ENCODE measurements at regions not wholly inside any gene's neighbourhood (a gene's known extent, or its start where the extent isn't known, plus 50 kb on each side); places are given as distances from the start of the nearest gene placed in this dataset.
"Not testable (repeated sequence)": the region's sequence is repeated elsewhere in the genome, so short reads cannot be mapped to it uniquely, and the experiment has no call there.

DNA sequence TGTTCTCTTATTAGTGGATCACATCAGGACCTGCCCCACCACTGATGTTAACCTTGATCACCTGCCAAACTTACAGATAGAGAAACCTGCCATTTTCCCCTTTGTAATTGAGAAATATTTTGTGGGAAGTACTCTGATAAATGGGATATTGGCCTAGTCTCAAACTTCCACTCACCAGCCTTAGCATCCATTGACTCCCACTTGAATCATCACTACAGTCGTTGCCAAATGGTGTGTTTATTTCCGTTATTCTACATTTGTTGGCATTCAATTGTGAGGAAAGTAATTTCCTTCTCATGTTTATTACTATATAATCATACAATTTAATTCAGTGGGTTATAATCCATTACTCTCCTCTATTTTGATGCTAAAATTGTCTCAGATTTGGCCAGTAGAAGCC, 156.4 kb upstream of the CXCL13 start:
- no peak overlapping the region for H3K4me3 ChIP-seq (replicated peaks; ENCODE audit: insufficient read depth, low read length)
- DNase-seq (ENCODE audit: low read depth in 1 of 2, low spot score in 1 of 2): no peak
- no peaks in the 10 kb centered on the region for H3K27me3 ChIP-seq (ENCODE audit: insufficient read depth, poor library complexity, severe bottlenecking)
- TF ChIP-seq, protein P1, sequence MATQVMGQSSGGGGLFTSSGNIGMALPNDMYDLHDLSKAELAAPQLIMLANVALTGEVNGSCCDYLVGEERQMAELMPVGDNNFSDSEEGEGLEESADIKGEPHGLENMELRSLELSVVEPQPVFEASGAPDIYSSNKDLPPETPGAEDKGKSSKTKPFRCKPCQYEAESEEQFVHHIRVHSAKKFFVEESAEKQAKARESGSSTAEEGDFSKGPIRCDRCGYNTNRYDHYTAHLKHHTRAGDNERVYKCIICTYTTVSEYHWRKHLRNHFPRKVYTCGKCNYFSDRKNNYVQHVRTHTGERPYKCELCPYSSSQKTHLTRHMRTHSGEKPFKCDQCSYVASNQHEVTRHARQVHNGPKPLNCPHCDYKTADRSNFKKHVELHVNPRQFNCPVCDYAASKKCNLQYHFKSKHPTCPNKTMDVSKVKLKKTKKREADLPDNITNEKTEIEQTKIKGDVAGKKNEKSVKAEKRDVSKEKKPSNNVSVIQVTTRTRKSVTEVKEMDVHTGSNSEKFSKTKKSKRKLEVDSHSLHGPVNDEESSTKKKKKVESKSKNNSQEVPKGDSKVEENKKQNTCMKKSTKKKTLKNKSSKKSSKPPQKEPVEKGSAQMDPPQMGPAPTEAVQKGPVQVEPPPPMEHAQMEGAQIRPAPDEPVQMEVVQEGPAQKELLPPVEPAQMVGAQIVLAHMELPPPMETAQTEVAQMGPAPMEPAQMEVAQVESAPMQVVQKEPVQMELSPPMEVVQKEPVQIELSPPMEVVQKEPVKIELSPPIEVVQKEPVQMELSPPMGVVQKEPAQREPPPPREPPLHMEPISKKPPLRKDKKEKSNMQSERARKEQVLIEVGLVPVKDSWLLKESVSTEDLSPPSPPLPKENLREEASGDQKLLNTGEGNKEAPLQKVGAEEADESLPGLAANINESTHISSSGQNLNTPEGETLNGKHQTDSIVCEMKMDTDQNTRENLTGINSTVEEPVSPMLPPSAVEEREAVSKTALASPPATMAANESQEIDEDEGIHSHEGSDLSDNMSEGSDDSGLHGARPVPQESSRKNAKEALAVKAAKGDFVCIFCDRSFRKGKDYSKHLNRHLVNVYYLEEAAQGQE (IDR thresholded peaks at IDR 0.05; ENCODE audit: insufficient replicate concordance, low read depth): no peak
- TF ChIP-seq SPI1 (IDR thresholded peaks at IDR 0.05; ENCODE audit: borderline replicate concordance, low read depth) (no peak), POLR2AphosphoS5 (IDR thresholded peaks at IDR 0.05; ENCODE audit: low read depth) (no peak), GABPA (IDR thresholded peaks at IDR 0.05; ENCODE audit: low read depth) (no peak)
- TF ChIP-seq, protein P2, sequence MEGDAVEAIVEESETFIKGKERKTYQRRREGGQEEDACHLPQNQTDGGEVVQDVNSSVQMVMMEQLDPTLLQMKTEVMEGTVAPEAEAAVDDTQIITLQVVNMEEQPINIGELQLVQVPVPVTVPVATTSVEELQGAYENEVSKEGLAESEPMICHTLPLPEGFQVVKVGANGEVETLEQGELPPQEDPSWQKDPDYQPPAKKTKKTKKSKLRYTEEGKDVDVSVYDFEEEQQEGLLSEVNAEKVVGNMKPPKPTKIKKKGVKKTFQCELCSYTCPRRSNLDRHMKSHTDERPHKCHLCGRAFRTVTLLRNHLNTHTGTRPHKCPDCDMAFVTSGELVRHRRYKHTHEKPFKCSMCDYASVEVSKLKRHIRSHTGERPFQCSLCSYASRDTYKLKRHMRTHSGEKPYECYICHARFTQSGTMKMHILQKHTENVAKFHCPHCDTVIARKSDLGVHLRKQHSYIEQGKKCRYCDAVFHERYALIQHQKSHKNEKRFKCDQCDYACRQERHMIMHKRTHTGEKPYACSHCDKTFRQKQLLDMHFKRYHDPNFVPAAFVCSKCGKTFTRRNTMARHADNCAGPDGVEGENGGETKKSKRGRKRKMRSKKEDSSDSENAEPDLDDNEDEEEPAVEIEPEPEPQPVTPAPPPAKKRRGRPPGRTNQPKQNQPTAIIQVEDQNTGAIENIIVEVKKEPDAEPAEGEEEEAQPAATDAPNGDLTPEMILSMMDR (IDR thresholded peaks at IDR 0.05; ENCODE audit: insufficient read depth, low read length): no peak
- H3K27ac ChIP-seq (replicated peaks): no peak overlapping the region

DNA sequence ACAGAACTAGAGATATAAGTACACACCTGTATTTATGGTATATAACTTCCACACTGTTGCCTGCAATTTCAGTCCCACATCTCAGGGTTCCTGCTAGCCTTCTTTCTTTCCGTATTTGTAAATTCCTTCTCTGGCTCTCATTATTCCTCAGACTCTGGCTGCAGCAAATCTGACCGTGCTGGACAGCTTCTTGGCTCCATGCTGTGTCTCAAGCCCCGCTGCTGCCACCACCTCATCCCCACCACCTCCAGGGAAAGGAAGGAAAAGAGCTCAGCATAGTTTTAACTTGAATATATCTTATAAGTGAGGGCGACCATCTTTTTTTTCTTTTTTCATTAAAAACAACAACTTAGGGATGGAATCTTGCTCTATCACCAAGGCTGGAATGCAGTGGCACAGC, 155.6 kb upstream of the CXCL13 start:
- TF ChIP-seq GABPA (IDR thresholded peaks at IDR 0.05; ENCODE audit: low read depth) (no peak), SPI1 (IDR thresholded peaks at IDR 0.05; ENCODE audit: borderline replicate concordance, low read depth) (no peak), POLR2AphosphoS5 (IDR thresholded peaks at IDR 0.05; ENCODE audit: low read depth) (no peak)
- TF ChIP-seq, protein P1 (IDR thresholded peaks at IDR 0.05; ENCODE audit: insufficient replicate concordance, low read depth): no peak
- TF ChIP-seq, protein P2 (IDR thresholded peaks at IDR 0.05; ENCODE audit: insufficient read depth, low read length): no peak
- Histone ChIP-seq H3K27ac (replicated peaks) (no peak overlapping the region), H3K27me3 (ENCODE audit: insufficient read depth, poor library complexity, severe bottlenecking) (no peaks in the 10 kb centered on the region), H3K4me3 (replicated peaks; ENCODE audit: insufficient read depth, low read length) (no peak overlapping the region)
- no peak for DNase-seq (ENCODE audit: low read depth in 1 of 2, low spot score in 1 of 2)

DNA sequence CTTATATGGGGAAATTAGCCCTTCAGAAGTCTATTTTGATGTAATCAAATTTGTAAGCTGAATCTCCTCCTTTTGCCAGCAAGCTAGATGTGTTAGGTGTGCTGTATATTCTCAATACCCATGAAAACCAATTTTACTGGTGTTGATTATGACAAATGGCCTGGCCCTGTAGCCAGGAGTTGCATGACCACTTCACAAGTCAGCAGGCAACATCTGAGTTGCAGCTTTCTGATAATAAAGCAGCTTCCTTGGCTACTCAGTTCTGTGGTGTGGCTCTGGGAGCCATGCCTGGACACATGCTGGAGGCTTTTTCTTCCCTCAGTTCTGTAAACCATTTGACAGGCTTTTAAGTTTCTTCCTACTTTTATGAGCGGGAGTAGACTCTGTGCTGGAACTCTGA, 154.1 kb upstream of the CXCL13 start:
- no peak overlapping the region for H3K4me3 ChIP-seq (replicated peaks; ENCODE audit: insufficient read depth, low read length)
- TF ChIP-seq SPI1 (IDR thresholded peaks at IDR 0.05; ENCODE audit: borderline replicate concordance, low read depth): no peak
- TF ChIP-seq POLR2AphosphoS5 (IDR thresholded peaks at IDR 0.05; ENCODE audit: low read depth): no peak
- TF ChIP-seq, protein P1 (IDR thresholded peaks at IDR 0.05; ENCODE audit: insufficient replicate concordance, low read depth): no peak
- no peak for TF ChIP-seq GABPA (IDR thresholded peaks at IDR 0.05; ENCODE audit: low read depth)
- TF ChIP-seq, protein P2 (IDR thresholded peaks at IDR 0.05; ENCODE audit: insufficient read depth, low read length): no peak
- H3K27me3 ChIP-seq (ENCODE audit: insufficient read depth, poor library complexity, severe bottlenecking): no peaks in the 10 kb centered on the region
- no peak overlapping the region for H3K27ac ChIP-seq (replicated peaks)
- DNase-seq (ENCODE audit: low read depth in 1 of 2, low spot score in 1 of 2): no peak

DNA sequence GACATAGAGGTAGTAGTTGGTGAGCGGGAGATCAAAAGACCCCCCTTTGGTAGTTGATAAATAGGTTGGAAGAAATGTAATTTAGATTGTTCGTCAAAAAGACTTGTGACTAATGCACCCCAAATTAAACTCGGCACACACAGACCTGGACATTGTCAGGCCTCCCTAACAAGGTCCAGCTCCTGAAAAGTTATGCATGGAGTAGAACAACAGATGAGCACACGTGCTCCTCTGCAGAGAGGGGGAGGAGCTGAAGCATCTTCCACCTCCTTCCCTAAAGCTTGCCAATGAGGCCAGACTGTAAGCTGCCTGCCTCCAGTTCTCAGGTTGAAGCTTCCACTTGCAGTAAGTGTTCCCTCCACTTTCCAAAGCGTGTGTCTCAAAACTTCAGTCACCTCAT, 153.5 kb upstream of the CXCL13 start:
- H3K4me3 ChIP-seq (replicated peaks; ENCODE audit: insufficient read depth, low read length); H3K27ac ChIP-seq (replicated peaks); H3K27me3 ChIP-seq (ENCODE audit: insufficient read depth, poor library complexity, severe bottlenecking); DNase-seq (ENCODE audit: low read depth in 1 of 2, low spot score in 1 of 2): not testable (repeated sequence)
